ENCODE measurements at regions not wholly inside any gene's neighbourhood (a gene's known extent, or its start where the extent isn't known, plus 50 kb on each side); places are given as distances from the start of the nearest gene placed in this dataset.

DNA sequence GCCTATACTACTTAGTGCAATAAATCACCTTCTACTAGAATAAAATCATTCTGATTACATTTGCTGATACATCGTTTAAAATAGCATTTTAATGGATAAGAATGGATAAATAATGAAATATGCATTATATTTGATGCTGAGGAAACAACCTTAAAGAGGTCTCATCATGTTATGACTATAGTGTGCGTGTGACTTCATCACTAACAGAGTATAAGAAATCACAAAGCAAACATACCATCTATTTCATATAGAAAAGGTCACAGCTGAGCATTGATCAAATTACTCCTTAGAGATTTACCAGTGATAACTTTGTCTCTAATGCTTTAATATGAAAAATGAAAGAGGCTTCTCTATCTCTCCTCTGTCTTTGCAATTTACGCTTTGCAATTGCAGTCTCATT, 1620.3 kb upstream of the SLC10A2 start:
- Histone ChIP-seq H3K4me3 (ENCODE audit: extremely low read depth in 1 of 4, insufficient read depth in 2 of 4, low read depth in 3 of 4, low read length in 4 of 4) (no peak overlapping the region), H2BK120ac (replicated peaks; ENCODE audit: low read depth, low read length) (no peak overlapping the region), H3K18ac (ENCODE audit: extremely low read depth, low read length) (no peak overlapping the region), H3K79me1 (ENCODE audit: low read depth, low read length) (no peaks in the 10 kb centered on the region), H3K79me2 (ENCODE audit: control insufficient read depth in 1 of 2, insufficient read depth in 2 of 2, low read length in 2 of 2) (no peaks in the 10 kb centered on the region), H3K14ac (ENCODE audit: insufficient read length) (no peak overlapping the region), H3K27me3 (replicated peaks in 1 of 4; ENCODE audit: control insufficient read depth in 3 of 4, extremely low read depth in 1 of 4, insufficient read depth in 3 of 4, low read length in 3 of 4) (no peaks in the 10 kb centered on the region), H2BK15ac (ENCODE audit: low read length) (no peak overlapping the region), H4K5ac (ENCODE audit: insufficient read length, low read depth, low read length) (no peak overlapping the region), H3K4ac (replicated peaks; ENCODE audit: insufficient read length, low read depth, low read length) (no peak overlapping the region), H2AK5ac (ENCODE audit: low read depth, low read length) (no peak overlapping the region), H3K23ac (ENCODE audit: insufficient read length) (no peak overlapping the region), H3K27ac (ENCODE audit: low read depth, low read length) (no peak overlapping the region), H4K8ac (ENCODE audit: extremely low read depth, insufficient read depth, low read length) (no peak overlapping the region), H3K36me3 (ENCODE audit: control insufficient read depth in 2 of 4, insufficient read depth in 4 of 4, low read length in 3 of 4) (no peaks in the 10 kb centered on the region), H3K4me1 (replicated peaks in 1 of 4; ENCODE audit: control insufficient read depth in 3 of 4, insufficient read depth in 4 of 4, low read length in 3 of 4) (no peaks in the 10 kb centered on the region), H2BK12ac (ENCODE audit: low read depth, low read length) (no peak overlapping the region), H3K9me3 (ENCODE audit: insufficient read depth in 2 of 2, low read depth in 1 of 2, low read length in 1 of 2) (no peaks in the 10 kb centered on the region), H3K9ac (replicated peaks in 1 of 4; ENCODE audit: extremely low read depth in 1 of 4, low read depth in 3 of 4, low read length in 3 of 4) (no peak overlapping the region), H4K20me1 (replicated peaks in 1 of 2; ENCODE audit: control insufficient read depth in 1 of 2, insufficient read depth in 2 of 2, low read length in 2 of 2) (no peaks in the 10 kb centered on the region), H3K56ac (replicated peaks; ENCODE audit: insufficient read length, low read depth, low read length) (no peak overlapping the region), H2AFZ (ENCODE audit: low read length) (no peak overlapping the region), H2BK5ac (ENCODE audit: low read depth, low read length) (no peak overlapping the region), H4K91ac (replicated peaks; ENCODE audit: insufficient read length, low read length) (no peak overlapping the region), H3K4me2 (ENCODE audit: insufficient read depth in 1 of 2, low read depth in 2 of 2, low read length in 2 of 2) (no peak overlapping the region), H2BK20ac (ENCODE audit: low read length) (no peak overlapping the region), H3K23me2 (ENCODE audit: low read depth, low read length) (no peaks in the 10 kb centered on the region)
- CTCF ChIA-PET (ENCODE audit: partially characterized antibody): no interaction called here
- WGBS, 2 experiments (ENCODE audit: extremely low coverage in 1 of 2, insufficient coverage in 1 of 2, insufficient read length in 1 of 2, insufficient replicate concordance in 2 of 2, low coverage in 1 of 2, low lambda C conversion rate in 2 of 2, missing lambda C conversion rate in 1 of 2): 96% methylated on average over 3 of the region's 3 CpGs; no CpG with 5 or more reads in 1 of the 2 experiments
- DNase-seq (ENCODE audit: low read depth in 1 of 2, low spot score in 2 of 2): no peak
- no peak for FAIRE-seq
- POLR2A ChIA-PET (ENCODE audit: partially characterized antibody): no interaction called here
- TF ChIP-seq NANOG (IDR thresholded peaks at IDR 0.05; ENCODE audit: insufficient read depth, low read depth, low read length, poor library complexity, severe bottlenecking): no peak
- no peak for TF ChIP-seq POU5F1 (IDR thresholded peaks at IDR 0.05; ENCODE audit: low read depth, low read length)
- no peak for TF ChIP-seq SAP30 (IDR thresholded peaks at IDR 0.05; ENCODE audit: insufficient read depth, insufficient replicate concordance, low read length)
- no peak for TF ChIP-seq SIN3A (conservative IDR thresholded peaks at IDR 0.05 in 1 of 2, IDR thresholded peaks at IDR 0.05 in 1 of 2; ENCODE audit: low read depth in 1 of 2, low read length in 2 of 2)
- no peak for TF ChIP-seq SIX5 (IDR thresholded peaks at IDR 0.05; ENCODE audit: low read depth, low read length)
- no peak for TF ChIP-seq JUN (IDR thresholded peaks at IDR 0.05; ENCODE audit: low read depth, low read length)
- TF ChIP-seq GABPA (IDR thresholded peaks at IDR 0.05; ENCODE audit: borderline replicate concordance, insufficient read depth, low read length): no peak
- no peak for TF ChIP-seq CTBP2 (IDR thresholded peaks at IDR 0.05; ENCODE audit: borderline replicate concordance, insufficient read depth, insufficient read length, low read length)
- no peak for TF ChIP-seq EGR1 (IDR thresholded peaks at IDR 0.05; ENCODE audit: borderline replicate concordance, low read depth, low read length)
- TF ChIP-seq, protein P1, sequence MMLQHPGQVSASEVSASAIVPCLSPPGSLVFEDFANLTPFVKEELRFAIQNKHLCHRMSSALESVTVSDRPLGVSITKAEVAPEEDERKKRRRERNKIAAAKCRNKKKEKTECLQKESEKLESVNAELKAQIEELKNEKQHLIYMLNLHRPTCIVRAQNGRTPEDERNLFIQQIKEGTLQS (IDR thresholded peaks at IDR 0.05; ENCODE audit: insufficient read depth, low read depth, low read length): no peak
- no peak for TF ChIP-seq CHD1 (IDR thresholded peaks at IDR 0.05; ENCODE audit: low read depth, low read length)
- no peak for TF ChIP-seq BRCA1 (IDR thresholded peaks at IDR 0.05; ENCODE audit: low read depth, low read length)
- TF ChIP-seq POLR2A (IDR thresholded peaks at IDR 0.05; ENCODE audit: control extremely low read depth in 1 of 2, low read depth in 2 of 2, low read length in 2 of 2): no peak
- no peak for TF ChIP-seq EP300 (IDR thresholded peaks at IDR 0.05; ENCODE audit: borderline replicate concordance in 1 of 2, low read depth in 2 of 2, low read length in 2 of 2)
